ENCODE measurements at regions not wholly inside any gene's neighbourhood (a gene's known extent, or its start where the extent isn't known, plus 50 kb on each side); places are given as distances from the start of the nearest gene placed in this dataset.

GRCh38 chr5:28748446-28748845 lies 1710.1 kb upstream of the CDH9 start:
- TF ChIP-seq CTCF (conservative IDR thresholded peaks at IDR 0.05; ENCODE audit: low read length) (no peak), EZH2phosphoT487 (IDR thresholded peaks at IDR 0.05; ENCODE audit: borderline replicate concordance, low read depth, low read length) (no peak)

Measured in OCI-LY7 (cell line).